Large intestine (tissue), 3 donors: ENCODE measurements at regions not wholly inside any gene's neighbourhood (a gene's known extent, or its start where the extent isn't known, plus 50 kb on each side); places are given as distances from the start of the nearest gene placed in this dataset.

Source experiments
- DNase-seq, 2 donors: peaks; one replicate each; pipeline versions ENCODE4 v3.0.0 to v3.0.0-alpha.2; 2013
- H3K27ac ChIP-seq: one replicate; pipeline ENCODE4 v1.5.1; 2013; ENCODE audit warnings: low read length
- H3K27me3 ChIP-seq: 2 replicates; pipeline ENCODE4 v1.6.1; 2013; ENCODE audit warnings: low read length; ENCODE audit not compliant: control insufficient read depth, insufficient read depth
- H3K36me3 ChIP-seq: 2 replicates; pipeline ENCODE4 v1.6.1; 2013; ENCODE audit warnings: low read length; ENCODE audit not compliant: control insufficient read depth, insufficient read depth
- H3K4me1 ChIP-seq: one replicate; pipeline ENCODE4 v1.6.1; 2013; ENCODE audit warnings: low read length; ENCODE audit not compliant: control insufficient read depth, insufficient read depth
- H3K4me3 ChIP-seq: one replicate; pipeline ENCODE4 v1.5.1; 2013; ENCODE audit warnings: low read length
- H3K9me3 ChIP-seq: one replicate; pipeline ENCODE4 v1.6.1; 2013; ENCODE audit warnings: mild to moderate bottlenecking, low read depth, low read length, moderate library complexity; ENCODE audit not compliant: control insufficient read depth
- WGBS: methylation state at CpG from one replicate; pipeline ENCODE4 v1.1.5; 2013; ENCODE audit warnings: low lambda C conversion rate; ENCODE audit not compliant: insufficient coverage; 5-methylcytosine and 5-hydroxymethylcytosine counted together

DNA sequence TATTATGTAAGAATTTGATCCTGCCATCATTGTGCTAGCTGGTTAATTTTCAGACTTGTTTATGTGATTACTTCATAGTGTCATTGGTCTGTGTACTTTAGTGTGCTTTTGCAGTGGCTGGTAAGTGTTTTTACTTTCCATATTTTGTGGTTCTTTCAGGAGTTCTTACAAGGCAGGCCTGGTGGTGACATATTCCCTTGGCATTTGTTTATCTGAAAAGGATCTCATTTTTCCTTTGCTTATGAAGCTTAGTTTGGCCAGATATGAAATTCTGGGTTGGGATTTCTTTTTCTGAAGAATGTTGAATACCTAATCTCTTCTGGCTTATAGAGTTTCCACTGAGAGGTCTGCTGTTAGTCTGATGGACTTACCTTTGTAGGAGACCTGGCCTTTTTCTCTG, 72.8 kb upstream of the MC4R start:
- Histone ChIP-seq H3K9me3 (no peaks in the 10 kb centered on the region), H3K4me1 (no peaks in the 10 kb centered on the region), H3K4me3 (no peak overlapping the region), H3K27ac (no peak overlapping the region), H3K27me3 (no peaks in the 10 kb centered on the region), H3K36me3 (no peaks in the 10 kb centered on the region)
- no peak for DNase-seq

DNA sequence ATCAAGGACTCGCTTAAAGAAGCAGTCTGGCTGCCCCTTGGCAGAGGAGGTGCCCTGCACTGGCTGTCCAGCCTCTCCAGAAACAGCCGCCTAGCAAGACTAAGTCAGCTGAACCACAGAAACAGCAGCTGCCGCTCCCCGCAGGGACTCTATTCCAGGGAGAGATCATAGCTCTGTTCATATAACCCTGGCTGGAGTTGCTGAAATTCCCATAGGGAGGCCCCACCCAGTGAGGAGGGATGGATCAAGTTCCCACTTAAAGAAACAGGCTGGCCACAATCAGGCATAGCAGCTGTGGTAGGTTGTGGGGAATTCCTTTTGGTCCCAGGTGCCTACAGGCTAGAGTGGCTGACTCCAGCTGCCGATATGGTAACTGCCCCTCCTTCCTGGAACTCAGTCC, 74.2 kb upstream of the MC4R start:
- DNase-seq = no peak
- Histone ChIP-seq H3K27ac (no peak overlapping the region), H3K4me3 (no peak overlapping the region), H3K27me3 (no peaks in the 10 kb centered on the region), H3K4me1 (no peaks in the 10 kb centered on the region), H3K36me3 (no peaks in the 10 kb centered on the region), H3K9me3 (no peaks in the 10 kb centered on the region)
- WGBS = no CpG with 5 or more reads among the region's 5 CpGs

DNA sequence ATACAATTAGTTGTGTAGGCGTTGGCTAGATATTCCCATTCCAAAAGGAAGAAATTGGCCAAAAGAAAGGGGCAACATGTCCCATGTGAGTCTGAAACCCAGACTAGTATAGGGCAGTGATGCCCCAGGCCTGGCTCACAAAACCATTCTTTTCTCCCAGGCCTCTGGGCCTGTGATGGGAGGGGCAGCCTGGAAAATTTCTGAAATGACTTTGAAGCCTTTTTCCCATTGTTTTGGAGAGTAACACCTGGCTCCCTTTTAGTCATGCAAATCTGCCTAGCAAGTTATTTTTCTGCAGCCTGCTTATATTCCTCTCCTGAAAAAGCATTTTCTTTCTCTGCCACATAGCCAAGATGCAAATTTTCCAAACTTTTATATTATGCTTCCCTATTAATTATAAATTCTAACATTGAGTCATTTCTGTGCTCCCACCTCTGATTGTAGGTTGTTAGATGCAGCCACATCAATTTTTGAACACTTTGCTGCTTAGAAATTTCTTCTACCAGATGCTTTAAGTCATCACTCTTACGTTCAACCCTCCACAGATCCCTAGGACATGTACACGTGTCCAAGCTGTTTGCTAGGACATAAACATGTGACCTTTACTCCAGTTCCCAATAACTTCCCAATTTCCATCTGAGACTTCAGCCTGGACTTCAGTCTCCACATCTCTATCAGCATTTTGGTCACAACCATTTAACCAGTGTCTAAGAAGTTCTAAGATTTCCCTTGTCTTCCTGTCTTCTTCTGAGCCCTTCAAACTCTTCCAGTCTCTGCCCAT, 76.1 kb upstream of the MC4R start:
- H3K36me3 ChIP-seq = no peaks in the 10 kb centered on the region
- H3K4me3 ChIP-seq = no peak overlapping the region
- no peak for DNase-seq
- H3K4me1 ChIP-seq = no peaks in the 10 kb centered on the region
- 100% methylated on average over 2 of the region's 3 CpGs for WGBS
- no peak overlapping the region for H3K27ac ChIP-seq
- H3K27me3 ChIP-seq = no peaks in the 10 kb centered on the region
- no peaks in the 10 kb centered on the region for H3K9me3 ChIP-seq

DNA sequence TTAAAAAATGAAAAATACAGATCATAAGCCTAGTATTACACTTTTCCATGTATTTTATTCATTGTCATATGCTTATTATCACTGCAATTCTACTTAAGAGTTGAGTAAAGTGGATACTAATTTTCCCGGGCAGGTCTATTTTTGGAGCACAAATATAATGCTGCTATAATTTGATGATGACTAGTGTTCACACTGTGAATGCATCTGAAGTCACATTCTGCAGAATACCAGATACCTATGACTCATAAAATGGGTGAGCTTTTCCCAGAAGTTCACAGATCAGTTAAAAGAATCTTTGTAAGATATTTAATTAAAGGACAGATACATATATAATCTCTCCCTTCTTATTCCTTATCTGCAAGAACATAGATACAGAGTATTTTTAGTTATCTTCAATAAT, 79.8 kb upstream of the MC4R start:
- Histone ChIP-seq H3K4me3 (no peak overlapping the region), H3K36me3 (no peaks in the 10 kb centered on the region), H3K27me3 (no peaks in the 10 kb centered on the region), H3K4me1 (no peaks in the 10 kb centered on the region), H3K9me3 (no peaks in the 10 kb centered on the region), H3K27ac (no peak overlapping the region)
- no peak for DNase-seq
- WGBS = no CpG with 5 or more reads among the region's 1 CpG

DNA sequence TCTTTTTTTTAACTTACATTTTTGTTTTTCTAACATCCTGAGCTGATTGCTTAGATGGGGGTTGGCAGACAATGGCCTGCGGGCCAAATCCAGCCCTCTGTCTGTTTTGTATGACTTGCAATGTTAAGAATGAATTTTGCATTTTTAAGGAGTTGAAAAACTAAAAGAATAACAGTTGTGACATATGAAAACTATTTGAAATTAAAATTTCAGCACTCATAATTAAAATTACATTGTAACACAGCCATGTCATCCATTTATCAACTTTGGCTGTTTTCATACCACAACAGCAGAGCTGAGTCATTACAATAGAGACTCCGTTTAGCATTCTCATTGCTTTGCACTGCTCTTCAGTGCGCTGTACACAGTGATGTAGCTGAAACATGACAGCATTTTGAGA, 94.1 kb upstream of the MC4R start:
- no peaks in the 10 kb centered on the region for H3K4me1 ChIP-seq
- WGBS = 100% methylated on average over 1 of the region's 3 CpGs
- no peaks in the 10 kb centered on the region for H3K36me3 ChIP-seq
- no peaks in the 10 kb centered on the region for H3K9me3 ChIP-seq
- H3K27ac ChIP-seq = no peak overlapping the region
- H3K27me3 ChIP-seq = no peaks in the 10 kb centered on the region
- DNase-seq = no peak
- H3K4me3 ChIP-seq = no peak overlapping the region

DNA sequence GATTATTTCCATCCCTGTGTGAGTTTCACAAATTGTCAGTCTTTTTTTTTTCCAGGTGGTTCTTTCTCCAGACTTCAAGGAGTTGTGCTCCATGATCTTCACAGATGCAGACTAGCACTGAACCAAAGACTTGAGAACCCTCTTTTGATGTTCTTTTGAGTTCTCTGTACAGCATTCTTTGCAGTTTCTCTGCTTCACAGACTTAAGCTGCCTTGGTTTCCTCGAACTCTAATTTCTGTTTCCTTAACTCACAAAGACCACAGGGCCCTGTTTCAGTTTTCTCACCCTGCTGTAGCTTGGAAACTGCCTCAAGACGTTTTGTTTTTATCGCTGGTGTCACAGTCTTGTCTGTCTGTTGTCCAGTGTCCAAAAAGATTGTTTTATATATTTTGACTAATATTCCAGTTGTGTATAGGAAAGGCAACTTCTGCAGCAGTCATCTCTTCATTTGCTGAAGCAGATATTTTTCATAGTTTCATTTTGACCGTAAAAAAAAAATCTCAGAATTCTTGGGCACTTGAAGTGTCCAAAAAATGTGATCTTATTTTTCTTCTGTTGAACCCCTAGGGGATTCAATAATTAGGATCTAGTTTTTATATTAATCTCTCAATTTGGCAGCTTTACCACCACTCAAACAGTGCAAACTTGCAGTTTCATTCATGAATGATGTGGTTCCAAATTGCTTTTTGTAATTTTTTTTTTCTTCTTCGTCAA, 97.0 kb upstream of the MC4R start:
- H3K4me1 ChIP-seq = no peaks in the 10 kb centered on the region
- no peaks in the 10 kb centered on the region for H3K27me3 ChIP-seq
- WGBS = 57% methylated on average over 2 of the region's 5 CpGs
- H3K9me3 ChIP-seq = no peaks in the 10 kb centered on the region
- no peak overlapping the region for H3K4me3 ChIP-seq
- H3K36me3 ChIP-seq = no peaks in the 10 kb centered on the region
- no peak for DNase-seq
- H3K27ac ChIP-seq = no peak overlapping the region

DNA sequence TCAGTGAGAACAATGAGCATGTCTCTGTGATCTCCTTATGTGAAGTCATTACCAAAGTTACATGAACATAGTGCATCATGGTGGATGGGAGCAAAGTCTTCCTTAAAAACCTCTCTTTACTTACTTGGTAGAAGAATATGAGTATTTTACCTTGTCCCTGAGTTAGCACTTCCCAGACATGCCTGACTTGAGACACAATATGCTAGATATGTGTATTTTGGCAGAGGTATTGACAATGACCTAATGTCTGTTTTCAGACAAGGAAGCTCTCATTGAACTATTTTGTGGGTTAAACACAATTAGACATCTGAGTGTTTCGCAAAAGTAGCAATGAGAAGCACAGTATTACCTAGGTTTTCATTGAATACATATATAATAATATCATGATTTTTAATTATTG, 99.1 kb upstream of the MC4R start:
- H3K4me1 ChIP-seq = no peaks in the 10 kb centered on the region
- no CpG with 5 or more reads among the region's 1 CpG for WGBS
- no peak for DNase-seq
- H3K9me3 ChIP-seq = no peaks in the 10 kb centered on the region
- no peaks in the 10 kb centered on the region for H3K36me3 ChIP-seq
- no peak overlapping the region for H3K4me3 ChIP-seq
- no peak overlapping the region for H3K27ac ChIP-seq
- H3K27me3 ChIP-seq = no peaks in the 10 kb centered on the region

DNA sequence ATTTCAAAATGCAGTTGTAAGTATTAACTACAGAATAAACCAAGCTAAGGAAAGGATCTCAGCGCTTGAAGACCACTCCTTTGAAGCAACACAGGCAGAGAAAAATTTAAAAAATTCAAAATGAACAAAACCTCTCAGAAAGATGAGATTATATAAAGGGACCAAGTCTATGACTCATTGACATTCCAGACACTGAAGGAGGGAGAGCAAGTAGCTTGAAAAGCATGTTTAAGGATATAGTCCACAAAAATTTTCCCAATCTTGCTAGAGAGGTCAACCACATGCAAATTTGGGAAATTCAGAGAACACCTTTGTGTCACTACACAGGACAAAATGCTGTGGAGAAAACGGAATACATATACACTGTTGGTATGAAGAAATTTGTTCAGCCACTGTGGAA, 112.6 kb upstream of the MC4R start:
- H3K27me3 ChIP-seq = no peaks in the 10 kb centered on the region
- no peak overlapping the region for H3K4me3 ChIP-seq
- 80% methylated on average over 1 of the region's 2 CpGs for WGBS
- no peaks in the 10 kb centered on the region for H3K36me3 ChIP-seq
- H3K4me1 ChIP-seq = no peaks in the 10 kb centered on the region
- no peak overlapping the region for H3K27ac ChIP-seq
- DNase-seq = no peak
- no peaks in the 10 kb centered on the region for H3K9me3 ChIP-seq

DNA sequence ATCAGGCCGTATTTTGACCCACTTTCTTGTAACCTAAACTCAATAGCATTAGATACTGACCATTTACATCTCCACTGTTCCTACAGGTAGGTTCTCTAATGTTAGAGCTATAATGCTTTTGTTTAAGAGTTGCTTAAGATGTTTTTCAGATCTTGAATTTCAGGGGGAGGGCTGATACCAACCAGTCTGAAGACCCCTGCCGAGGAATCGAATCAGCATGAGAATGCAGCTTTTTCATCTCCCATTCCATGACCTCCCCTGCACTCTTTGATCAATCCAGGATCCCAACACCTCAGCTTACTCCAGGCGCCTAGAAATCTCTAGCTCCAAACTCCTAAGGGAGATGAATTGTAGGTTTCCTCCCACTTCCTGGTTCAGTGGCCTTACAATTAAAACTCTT, 120.5 kb upstream of the MC4R start:
- Histone ChIP-seq H3K4me1 (no peaks in the 10 kb centered on the region), H3K36me3 (no peaks in the 10 kb centered on the region), H3K9me3 (no peaks in the 10 kb centered on the region), H3K27me3 (no peaks in the 10 kb centered on the region), H3K4me3 (no peak overlapping the region), H3K27ac (no peak overlapping the region)
- DNase-seq = no peak
- WGBS = 100% methylated on average over 1 of the region's 4 CpGs

DNA sequence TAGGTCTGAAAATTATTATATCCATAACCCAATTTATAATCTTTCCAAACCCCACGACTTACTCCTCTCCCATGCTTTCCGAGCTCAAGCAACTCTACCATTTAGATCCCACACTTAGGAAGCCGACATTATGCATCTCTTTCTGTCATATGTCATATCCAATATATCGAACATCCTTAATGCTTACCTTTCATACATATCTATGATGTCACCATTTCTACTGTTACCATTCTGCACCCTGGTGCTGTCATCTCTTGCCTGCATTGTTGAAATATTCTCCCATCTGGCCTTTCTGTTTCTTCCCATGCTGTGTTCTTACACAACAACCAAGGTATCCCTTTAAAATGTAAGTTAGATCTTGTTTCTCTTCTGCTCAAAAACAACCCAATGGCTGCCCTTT, 127.1 kb upstream of the MC4R start:
- WGBS = 90% methylated on average over 2 of the region's 4 CpGs
- peaks cover 4% of the 10 kb centered on the region for H3K4me1 ChIP-seq
- H3K27ac ChIP-seq = no peak overlapping the region
- H3K27me3 ChIP-seq = no peaks in the 10 kb centered on the region
- H3K4me3 ChIP-seq = no peak overlapping the region
- H3K9me3 ChIP-seq = no peaks in the 10 kb centered on the region
- no peaks in the 10 kb centered on the region for H3K36me3 ChIP-seq
- no peak for DNase-seq

DNA sequence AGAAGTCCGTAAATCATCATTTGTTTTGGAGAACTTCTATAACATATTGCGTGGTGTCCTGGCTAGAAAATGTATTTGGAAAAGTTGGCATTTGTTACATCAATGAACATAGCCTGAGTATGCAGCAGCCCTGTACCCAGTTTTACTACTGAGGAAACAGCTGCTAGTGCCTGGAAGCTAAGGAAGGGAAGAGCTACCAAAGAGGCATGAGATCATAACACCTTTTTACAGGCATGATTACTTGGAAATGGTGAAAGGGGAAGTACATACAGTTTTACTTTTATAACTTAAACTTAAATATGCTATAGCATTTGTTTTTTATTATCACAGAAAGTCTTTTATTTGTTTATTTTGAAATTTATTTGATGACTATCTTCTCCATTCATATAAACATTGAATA, 128.4 kb upstream of the MC4R start:
- Histone ChIP-seq H3K4me1 (peaks cover 4% of the 10 kb centered on the region), H3K36me3 (no peaks in the 10 kb centered on the region), H3K4me3 (no peak overlapping the region), H3K9me3 (no peaks in the 10 kb centered on the region), H3K27me3 (no peaks in the 10 kb centered on the region), H3K27ac (no peak overlapping the region)
- 100% methylated on average over 1 of the region's 2 CpGs for WGBS
- DNase-seq = no peak
